Suppressor macrophage treated with lipopolysaccharide for 1 hour (primary cell): ENCODE measurements at regions not wholly inside any gene's neighbourhood (a gene's known extent, or its start where the extent isn't known, plus 50 kb on each side); places are given as distances from the start of the nearest gene placed in this dataset.
"Not testable (repeated sequence)": the region's sequence is repeated elsewhere in the genome, so short reads cannot be mapped to it uniquely, and the experiment has no call there.

Source experiments
- DNase-seq, 3 donors: peaks; one replicate each; pipeline ENCODE4 v3.0.0-alpha.2; 2020 to 2022

DNA sequence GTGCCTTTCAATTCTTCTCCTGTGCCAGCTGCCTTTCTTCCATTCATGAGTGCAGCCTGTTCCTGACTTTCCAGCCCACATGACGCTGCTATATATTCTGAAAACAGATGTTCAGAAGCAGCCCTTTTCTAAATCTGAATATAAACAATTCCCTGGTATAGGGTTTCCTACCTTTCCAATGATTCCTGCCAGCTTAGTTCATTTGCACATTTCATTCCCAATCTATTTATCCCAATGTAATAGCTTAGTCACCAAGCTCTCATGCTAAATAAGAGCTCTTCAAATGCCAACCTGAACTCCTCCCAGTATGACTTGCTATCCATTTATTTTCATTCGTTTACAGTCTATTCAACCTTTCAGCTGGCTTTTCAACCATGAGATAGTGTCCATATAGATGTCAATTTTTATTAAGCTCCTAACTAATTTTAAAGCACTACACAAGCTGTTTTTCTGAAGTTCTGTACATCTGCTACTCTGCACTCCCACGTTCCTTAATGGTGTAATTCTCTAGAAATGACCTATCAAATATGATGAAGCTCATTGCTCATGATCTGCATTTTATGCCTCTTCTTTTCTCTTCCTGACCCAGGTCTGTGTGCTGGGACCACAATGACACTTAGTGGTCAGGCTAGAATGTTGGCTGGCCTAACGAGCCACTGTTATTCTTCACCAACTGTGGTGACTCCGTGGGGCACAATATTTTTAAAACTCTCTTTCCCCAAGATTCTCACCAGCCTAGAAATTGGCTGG, 605.0 kb upstream of the TBL1XR1 start:
- no peak for DNase-seq

GRCh38 chr3:177803500-177803899, 606.2 kb upstream of the TBL1XR1 start:
- DNase-seq = no peak

DNA sequence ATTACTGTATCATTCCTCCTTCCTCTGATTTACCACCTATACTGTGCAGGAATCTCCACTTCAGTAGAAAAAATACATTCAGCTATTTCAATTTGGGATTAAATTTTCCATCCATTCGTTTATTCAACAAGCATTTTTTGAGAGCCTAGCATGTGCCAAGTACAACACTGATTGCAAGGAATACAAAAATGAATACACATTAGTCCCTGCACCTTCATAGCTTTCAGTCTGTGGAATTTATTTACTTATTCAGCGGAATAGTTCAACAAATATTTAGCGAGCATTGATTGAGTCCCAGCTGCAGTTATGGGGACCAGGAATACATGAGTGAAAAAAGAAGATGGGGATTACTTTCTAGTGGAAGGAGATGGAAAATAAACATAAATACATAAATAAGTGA, 606.8 kb upstream of the TBL1XR1 start:
- DNase-seq = no peak

DNA sequence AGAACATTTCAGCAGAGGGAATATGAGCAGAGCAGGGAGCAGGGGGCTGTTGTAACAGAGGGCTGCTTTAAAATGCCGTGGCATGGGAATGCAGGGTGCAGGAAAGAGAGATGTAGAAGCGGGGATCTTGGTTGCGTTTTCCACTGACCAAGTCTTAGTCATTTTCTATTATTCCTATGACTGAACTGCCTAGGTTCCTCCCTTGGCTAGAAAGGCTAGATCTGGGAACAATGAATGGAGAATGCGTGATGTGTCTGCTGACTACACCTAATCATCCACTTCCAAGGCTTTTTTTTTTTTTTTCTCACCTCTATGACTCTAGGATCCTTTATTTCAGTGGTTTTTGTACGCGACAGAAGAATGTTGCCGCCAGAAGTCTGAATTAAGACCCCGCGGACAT, 607.4 kb upstream of the TBL1XR1 start:
- no peak for DNase-seq

- no peak for DNase-seq
These were observed 610.0 kb upstream of the TBL1XR1 start for GRCh38 chr3:177807150-177807875.

- DNase-seq = not testable (repeated sequence)
These were observed 611.7 kb upstream of the TBL1XR1 start for GRCh38 chr3:177808928-177809478.

- peak; percentile 71 to 93 (median 89) for DNase-seq
These were observed 612.9 kb upstream of the TBL1XR1 start for GRCh38 chr3:177810162-177810623.

DNA sequence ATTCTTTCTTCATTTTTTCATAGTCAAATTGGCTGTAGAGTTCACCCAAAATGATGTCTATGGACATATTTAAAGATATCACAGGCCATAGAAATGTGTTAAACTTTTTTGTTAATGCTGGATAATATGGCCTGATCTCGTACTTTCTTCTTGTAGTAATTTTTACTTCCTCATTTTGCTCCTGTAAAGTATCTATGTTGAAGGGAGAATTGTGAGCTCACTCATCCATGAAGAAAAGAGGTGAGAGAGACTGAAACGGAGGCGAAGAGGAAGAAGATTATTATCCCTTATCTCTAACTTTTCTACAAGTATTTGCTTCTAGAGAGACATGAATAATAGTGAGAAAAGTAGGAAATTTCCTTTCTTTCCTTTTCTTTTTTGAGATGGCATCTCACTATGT, 613.8 kb upstream of the TBL1XR1 start:
- peak in 2 of 3 donors; percentile 36 to 53 for DNase-seq

DNA sequence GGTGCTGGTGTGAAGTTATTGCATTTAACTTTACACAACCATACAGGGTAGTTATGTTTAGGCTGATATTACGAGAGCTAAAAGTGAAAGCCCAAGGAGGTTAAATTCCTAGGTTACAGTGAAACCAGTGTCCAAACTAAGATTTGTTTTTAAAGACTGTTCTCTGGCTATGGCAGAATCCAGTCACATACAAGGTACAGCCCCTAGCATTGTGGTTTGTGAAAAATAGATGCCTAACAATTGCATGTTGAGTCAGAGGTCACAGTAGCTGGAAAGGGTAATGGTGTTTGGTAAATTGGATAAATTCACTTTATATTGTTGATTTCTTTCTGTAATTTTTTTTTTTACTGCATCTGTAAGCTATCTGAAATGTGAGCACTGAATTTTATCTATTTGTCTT, 614.6 kb upstream of the TBL1XR1 start:
- DNase-seq = no peak

- no peak for DNase-seq
These were observed 615.2 kb upstream of the TBL1XR1 start for GRCh38 chr3:177812492-177812891.

GRCh38 chr3:177813322-177813721, 616.0 kb upstream of the TBL1XR1 start:
- no peak for DNase-seq

DNA sequence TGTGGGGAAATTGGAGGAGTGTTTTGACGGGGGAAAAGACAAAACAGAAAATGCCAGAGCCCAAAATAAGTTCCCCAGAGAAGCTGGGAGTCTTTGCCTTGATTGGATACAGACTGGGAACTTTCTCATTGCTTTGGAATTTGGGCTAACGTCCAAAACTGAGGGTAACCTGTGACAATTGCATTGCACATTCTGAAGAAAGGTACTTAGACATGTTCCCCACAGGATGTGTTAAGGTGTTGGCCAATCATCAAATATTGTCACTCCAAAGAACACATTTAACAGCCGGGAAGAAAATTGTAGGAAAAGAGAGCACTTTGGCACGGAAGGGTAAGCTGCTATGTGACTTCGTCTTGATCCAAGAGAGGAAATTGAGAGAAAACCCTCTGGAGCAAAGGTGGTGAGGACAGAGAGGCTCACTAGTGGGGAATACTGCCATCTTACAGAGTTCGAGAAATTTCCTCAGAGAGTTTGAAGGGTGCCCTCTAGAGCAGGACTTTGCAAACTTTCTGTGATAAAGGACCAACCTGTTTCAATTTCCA, 619.5 kb upstream of the TBL1XR1 start:
- DNase-seq = no peak

DNA sequence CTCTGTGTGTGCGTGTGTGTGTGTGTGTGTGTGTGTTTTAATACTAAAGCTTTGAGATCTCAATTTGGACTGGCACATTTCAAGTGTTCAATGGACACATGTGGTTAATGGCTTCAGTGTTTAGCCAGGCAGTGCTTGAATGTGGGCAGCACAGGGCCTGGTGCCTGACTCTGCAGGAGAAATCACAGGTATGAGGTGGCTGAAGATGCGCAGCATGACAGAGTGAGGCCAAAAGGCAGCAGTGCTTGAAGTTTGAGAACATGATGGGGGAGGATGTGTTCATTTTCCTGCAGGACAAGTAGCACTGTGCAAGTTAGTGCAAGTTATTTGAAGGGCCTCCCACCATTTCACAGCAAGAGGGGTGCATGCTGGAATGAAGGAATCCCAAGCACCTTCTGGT, 620.5 kb upstream of the TBL1XR1 start:
- no peak for DNase-seq

- peak in 1 of 3 donors; percentile 31 for DNase-seq
These were observed 621.5 kb upstream of the TBL1XR1 start for GRCh38 chr3:177818712-177819240.

- DNase-seq = peak; percentile 48 to 87 (median 66)
These were observed 623.5 kb upstream of the TBL1XR1 start for GRCh38 chr3:177820683-177821316.

GRCh38 chr3:177822681-177823096, 625.4 kb upstream of the TBL1XR1 start:
- no peak for DNase-seq

GRCh38 chr3:177823701-177824189, 626.5 kb upstream of the TBL1XR1 start:
- DNase-seq = no peak

DNA sequence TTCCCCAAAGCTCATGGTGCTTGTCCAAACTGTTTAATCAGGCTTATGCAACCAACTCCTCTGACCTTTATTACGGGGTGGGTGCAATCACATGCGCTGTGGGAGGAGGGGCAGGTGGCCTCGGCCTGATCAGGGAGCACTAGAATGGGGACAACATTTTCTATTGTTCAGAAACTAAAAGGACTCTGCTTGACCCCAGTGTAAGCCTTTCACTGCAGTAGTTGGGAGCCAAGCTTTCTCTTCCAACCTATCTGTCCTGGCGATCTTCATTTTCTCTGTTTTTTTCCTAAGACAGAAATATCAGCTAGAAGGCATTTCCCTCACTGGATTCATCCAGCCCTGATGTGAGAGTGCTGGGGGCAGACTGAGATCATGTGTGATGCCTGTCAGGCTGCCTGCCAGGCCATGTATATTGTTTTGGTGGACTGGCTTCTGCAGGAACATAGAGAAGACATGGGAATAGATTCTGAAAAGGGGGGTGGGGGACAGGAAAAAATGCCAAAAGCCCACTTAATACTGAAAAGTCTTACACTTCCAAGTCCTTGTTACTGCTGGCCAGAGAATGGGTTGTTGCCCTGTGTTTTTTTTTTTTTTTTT, 627.0 kb upstream of the TBL1XR1 start:
- DNase-seq = no peak

DNA sequence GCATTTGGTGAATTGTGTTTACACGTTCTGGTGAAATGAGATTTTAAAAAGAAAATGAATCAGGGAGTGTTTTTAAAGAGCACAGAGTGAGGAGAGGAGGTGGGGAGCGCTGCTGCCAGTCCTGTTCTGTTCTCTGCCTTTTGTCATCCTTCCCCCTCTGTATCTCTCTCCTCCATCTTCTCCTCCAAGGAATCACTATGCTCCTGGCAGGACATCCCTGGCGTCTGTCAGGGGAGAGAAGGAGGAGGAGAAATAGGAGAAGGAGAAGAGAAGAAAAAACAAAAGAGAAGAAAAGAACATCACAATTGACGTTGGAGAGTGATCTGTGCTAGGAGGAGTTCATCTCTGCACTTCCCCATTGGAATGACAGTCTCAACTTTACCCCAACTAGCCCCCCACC, 627.6 kb upstream of the TBL1XR1 start:
- no peak for DNase-seq

GRCh38 chr3:177826253-177826652, 629.0 kb upstream of the TBL1XR1 start:
- no peak for DNase-seq

DNA sequence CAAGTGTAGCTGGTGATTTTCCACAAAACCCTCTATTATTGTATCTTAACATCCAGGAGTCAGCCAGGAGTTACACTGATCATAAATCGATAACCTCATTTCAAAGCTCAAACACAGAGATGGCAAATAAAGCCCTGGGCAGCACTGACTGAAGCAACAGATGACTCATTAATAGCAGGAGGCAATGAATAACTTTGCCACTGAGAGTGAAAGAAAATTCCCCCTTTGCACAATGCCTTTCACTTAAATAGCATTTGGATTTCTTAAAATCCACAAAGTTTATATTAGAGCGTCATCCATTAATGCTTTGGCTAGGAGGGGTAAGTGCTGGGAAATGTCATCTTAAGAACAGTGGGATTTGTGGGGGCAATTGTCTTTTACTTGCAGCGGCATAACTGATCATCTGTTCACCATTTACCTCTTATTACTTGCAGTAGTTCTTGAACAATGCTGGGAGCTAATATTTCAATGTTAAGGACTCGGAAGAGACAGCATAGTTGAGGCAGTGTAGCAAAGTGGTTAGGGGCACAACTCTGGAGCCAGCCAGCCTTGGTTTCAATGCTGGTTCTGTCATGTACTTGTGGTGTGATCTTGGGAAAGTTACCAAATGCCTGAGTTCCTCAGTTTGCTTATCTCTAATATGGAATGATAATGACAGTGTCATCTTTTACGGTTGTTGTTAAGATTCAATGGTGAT, 630.4 kb upstream of the TBL1XR1 start:
- DNase-seq = peak; percentile 83 to 95 (median 90)

GRCh38 chr3:177828208-177828565, 630.9 kb upstream of the TBL1XR1 start:
- peak; percentile 36 to 85 (median 77) for DNase-seq
